ENCODE measurements at regions not wholly inside any gene's neighbourhood (a gene's known extent, or its start where the extent isn't known, plus 50 kb on each side); places are given as distances from the start of the nearest gene placed in this dataset.

GRCh38 chr6:88545991-88546390 is 379.8 kb upstream of the CNR1 start:
- no peak overlapping the region for H3K9ac ChIP-seq (ENCODE audit: control insufficient read depth, extremely low read depth, insufficient read depth, low read length)

GRCh38 chr6:88544986-88545612 is 379.0 kb upstream of the CNR1 start:
- no peaks in the 10 kb centered on the region for H3K9me1 ChIP-seq (ENCODE audit: control insufficient read depth, extremely low read depth, insufficient read depth, low read length)
- no peaks in the 10 kb centered on the region for H3K4me1 ChIP-seq (ENCODE audit: control insufficient read depth, extremely low read depth, insufficient read depth, low read length)
- no peak overlapping the region for H3K9ac ChIP-seq (ENCODE audit: control insufficient read depth, extremely low read depth, insufficient read depth, low read length)
- no peaks in the 10 kb centered on the region for H4K20me1 ChIP-seq (ENCODE audit: control insufficient read depth, extremely low read depth, insufficient read depth, low read length)
- no peak overlapping the region for H2AFZ ChIP-seq (ENCODE audit: control insufficient read depth, low read length)
- H3K9me3 ChIP-seq (ENCODE audit: control insufficient read depth, low read depth, low read length), result no peaks in the 10 kb centered on the region
- no peaks in the 10 kb centered on the region for H3K27me3 ChIP-seq (ENCODE audit: control insufficient read depth, extremely low read depth, insufficient read depth, low read length)
- no peak for TF ChIP-seq CTCF (optimal IDR thresholded peaks at IDR 0.05 in 1 of 3, IDR thresholded peaks at IDR 0.05 in 1 of 3, conservative IDR thresholded peaks at IDR 0.05 in 1 of 3; ENCODE audit: extremely low read depth in 1 of 3, insufficient read depth in 2 of 3, low read length in 3 of 3)
- no peak for TF ChIP-seq EZH2 (IDR thresholded peaks at IDR 0.05; ENCODE audit: low read length)
- dilution Hi-C loops (cut with MboI; ENCODE audit: extremely low pct_ligation_motif_present, low sequenced_read_pairs), result no loop called here
- no peak for DNase-seq (ENCODE audit: low read depth, low spot score)
- no peak overlapping the region for H3K27ac ChIP-seq (ENCODE audit: control insufficient read depth, insufficient read depth, low read length)
- no peak overlapping the region for H3K4me2 ChIP-seq (ENCODE audit: control insufficient read depth, extremely low read depth, insufficient read depth, low read depth, low read length)
- no peak for FAIRE-seq
- H3K4me3 ChIP-seq (ENCODE audit: control insufficient read depth in 2 of 3, extremely low read depth in 1 of 3, insufficient read depth in 2 of 3, low read depth in 1 of 3, low read length in 3 of 3), result no peak overlapping the region
- H3K36me3 ChIP-seq (ENCODE audit: control insufficient read depth in 2 of 2, extremely low read depth in 1 of 2, insufficient read depth in 2 of 2, low read length in 2 of 2), result no peaks in the 10 kb centered on the region
- no peaks in the 10 kb centered on the region for H3K79me2 ChIP-seq (ENCODE audit: control insufficient read depth, insufficient read depth, low read length)

More at GRCh38 chr6:88545991-88546390, 379.8 kb upstream of the CNR1 start:
- Histone ChIP-seq H3K27ac (ENCODE audit: control insufficient read depth, insufficient read depth, low read length) (no peak overlapping the region), H3K9me3 (ENCODE audit: control insufficient read depth, low read depth, low read length) (no peaks in the 10 kb centered on the region), H4K20me1 (ENCODE audit: control insufficient read depth, extremely low read depth, insufficient read depth, low read length) (no peaks in the 10 kb centered on the region), H3K36me3 (ENCODE audit: control insufficient read depth in 2 of 2, extremely low read depth in 1 of 2, insufficient read depth in 2 of 2, low read length in 2 of 2) (no peaks in the 10 kb centered on the region), H3K4me2 (ENCODE audit: control insufficient read depth, extremely low read depth, insufficient read depth, low read depth, low read length) (no peak overlapping the region), H3K9me1 (ENCODE audit: control insufficient read depth, extremely low read depth, insufficient read depth, low read length) (no peaks in the 10 kb centered on the region), H3K27me3 (ENCODE audit: control insufficient read depth, extremely low read depth, insufficient read depth, low read length) (no peaks in the 10 kb centered on the region), H3K4me3 (ENCODE audit: control insufficient read depth in 2 of 3, extremely low read depth in 1 of 3, insufficient read depth in 2 of 3, low read depth in 1 of 3, low read length in 3 of 3) (no peak overlapping the region), H2AFZ (ENCODE audit: control insufficient read depth, low read length) (no peak overlapping the region), H3K79me2 (ENCODE audit: control insufficient read depth, insufficient read depth, low read length) (no peaks in the 10 kb centered on the region), H3K4me1 (ENCODE audit: control insufficient read depth, extremely low read depth, insufficient read depth, low read length) (no peaks in the 10 kb centered on the region)
- FAIRE-seq (no peak), DNase-seq (ENCODE audit: low read depth, low spot score) (no peak)
- dilution Hi-C loops (cut with MboI; ENCODE audit: extremely low pct_ligation_motif_present, low sequenced_read_pairs), result no loop called here
- no peak for TF ChIP-seq CTCF (optimal IDR thresholded peaks at IDR 0.05 in 1 of 3, IDR thresholded peaks at IDR 0.05 in 1 of 3, conservative IDR thresholded peaks at IDR 0.05 in 1 of 3; ENCODE audit: extremely low read depth in 1 of 3, insufficient read depth in 2 of 3, low read length in 3 of 3)
- TF ChIP-seq EZH2 (IDR thresholded peaks at IDR 0.05; ENCODE audit: low read length), result no peak
